ENCODE measurements at regions not wholly inside any gene's neighbourhood (a gene's known extent, or its start where the extent isn't known, plus 50 kb on each side); places are given as distances from the start of the nearest gene placed in this dataset.

GRCh38 chr6:91566467-91566866 lies 979.6 kb upstream of the MAP3K7 start:
- Histone ChIP-seq H3K27me3 (ENCODE audit: low read length) (no peaks in the 10 kb centered on the region), H4K20me1 (ENCODE audit: low read length) (no peaks in the 10 kb centered on the region), H3K4me3 (ENCODE audit: low read length) (no peak overlapping the region), H3F3A (ENCODE audit: low read length, unreplicated experiment) (no peaks in the 10 kb centered on the region), H3K9me3 (ENCODE audit: low read length) (no peaks in the 10 kb centered on the region), H2AFZ (ENCODE audit: low read length) (no peak overlapping the region), H3K4me1 (ENCODE audit: insufficient read depth, low read length) (no peaks in the 10 kb centered on the region; the same call in 1 of the 2 replicates), H3K9me2 (replicated peaks; ENCODE audit: low read length) (no peaks in the 10 kb centered on the region), H3K36me3 (ENCODE audit: low read depth, low read length) (no peaks in the 10 kb centered on the region), H3K9ac (ENCODE audit: low read length) (no peak overlapping the region), H3K79me2 (ENCODE audit: low read length) (no peaks in the 10 kb centered on the region), H3K4me2 (ENCODE audit: low read length) (no peak overlapping the region), H3K27ac (ENCODE audit: low read length) (no peak overlapping the region)
- ATAC-seq (peak; percentile 56), DNase-seq (peak; percentile 29)
- TF ChIP-seq CTCF (conservative IDR thresholded peaks at IDR 0.05; ENCODE audit: low read depth, low read length) (no peak), EZH2 (IDR thresholded peaks at IDR 0.05; ENCODE audit: low read length, unreplicated experiment) (no peak), EZH2phosphoT487 (IDR thresholded peaks at IDR 0.05; ENCODE audit: borderline replicate concordance, low read length) (no peak)
- intact Hi-C loops (cut with micrococcal nuclease) = no loop called here
- ChIA-PET CTCF (no interaction called here), POLR2A (ENCODE audit: unreplicated experiment) (no interaction called here)
- no TSS peak for BruUV-seq (replicated peaks)

DNA sequence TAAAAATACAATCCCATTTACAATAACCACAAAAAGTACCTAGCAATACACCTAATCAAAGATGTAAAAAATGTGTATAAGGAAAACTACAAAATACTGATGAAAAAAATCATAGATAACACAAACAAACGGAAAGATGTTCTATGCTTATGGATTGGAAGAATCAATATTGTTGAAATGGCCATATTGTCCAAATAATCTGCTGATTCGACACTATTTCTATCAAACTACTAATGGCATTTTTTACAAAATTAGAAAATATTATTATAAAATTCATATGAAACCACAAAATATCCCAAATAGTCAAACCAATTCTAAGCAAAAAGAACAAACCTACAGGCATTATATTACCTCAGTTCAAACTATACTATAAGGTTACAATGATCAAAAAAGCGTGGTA lies 978.3 kb upstream of the MAP3K7 start:
- no peak overlapping the region for H3K9ac ChIP-seq (ENCODE audit: low read length)
- H3K4me3 ChIP-seq (ENCODE audit: low read length) = no peak overlapping the region
- no peaks in the 10 kb centered on the region for H3K36me3 ChIP-seq (ENCODE audit: low read depth, low read length)
- no peak overlapping the region for H2AFZ ChIP-seq (ENCODE audit: low read length)
- POLR2A ChIA-PET (ENCODE audit: unreplicated experiment) = no interaction called here
- CTCF ChIA-PET = no interaction called here
- no peak overlapping the region for H3K4me2 ChIP-seq (ENCODE audit: low read length)
- DNase-seq (no peak), ATAC-seq (no peak)
- H4K20me1 ChIP-seq (ENCODE audit: low read length) = no peaks in the 10 kb centered on the region
- H3F3A ChIP-seq (ENCODE audit: low read length, unreplicated experiment) = no peaks in the 10 kb centered on the region
- H3K9me2 ChIP-seq (replicated peaks; ENCODE audit: low read length) = no peaks in the 10 kb centered on the region
- H3K79me2 ChIP-seq (ENCODE audit: low read length) = no peaks in the 10 kb centered on the region
- intact Hi-C loops (cut with micrococcal nuclease) = no loop called here
- no peaks in the 10 kb centered on the region for H3K27me3 ChIP-seq (ENCODE audit: low read length)
- H3K9me3 ChIP-seq (ENCODE audit: low read length) = no peaks in the 10 kb centered on the region
- no peaks in the 10 kb centered on the region; the same call in 1 of the 2 replicates for H3K4me1 ChIP-seq (ENCODE audit: insufficient read depth, low read length)
- no peak for TF ChIP-seq EZH2phosphoT487 (IDR thresholded peaks at IDR 0.05; ENCODE audit: borderline replicate concordance, low read length)
- TF ChIP-seq CTCF (conservative IDR thresholded peaks at IDR 0.05; ENCODE audit: low read depth, low read length) = no peak
- no peak for TF ChIP-seq EZH2 (IDR thresholded peaks at IDR 0.05; ENCODE audit: low read length, unreplicated experiment)
- H3K27ac ChIP-seq (ENCODE audit: low read length) = no peak overlapping the region
- no TSS peak for BruUV-seq (replicated peaks)

- Histone ChIP-seq H3K36me3 (ENCODE audit: low read depth, low read length) (no peaks in the 10 kb centered on the region), H3K4me3 (ENCODE audit: low read length) (no peak overlapping the region), H2AFZ (ENCODE audit: low read length) (no peak overlapping the region), H3K9me3 (ENCODE audit: low read length) (no peaks in the 10 kb centered on the region), H3K27me3 (ENCODE audit: low read length) (no peaks in the 10 kb centered on the region), H3K9me2 (replicated peaks; ENCODE audit: low read length) (no peaks in the 10 kb centered on the region), H3K27ac (ENCODE audit: low read length) (no peak overlapping the region), H3K79me2 (ENCODE audit: low read length) (no peaks in the 10 kb centered on the region), H3K9ac (ENCODE audit: low read length) (no peak overlapping the region), H3K4me2 (ENCODE audit: low read length) (no peak overlapping the region), H3K4me1 (ENCODE audit: insufficient read depth, low read length) (no peaks in the 10 kb centered on the region; the same call in 1 of the 2 replicates), H3F3A (ENCODE audit: low read length, unreplicated experiment) (no peaks in the 10 kb centered on the region), H4K20me1 (ENCODE audit: low read length) (no peaks in the 10 kb centered on the region)
- POLR2A ChIA-PET (ENCODE audit: unreplicated experiment) = no interaction called here
- CTCF ChIA-PET = no interaction called here
- DNase-seq (no peak), ATAC-seq (no peak)
- no peak for TF ChIP-seq EZH2 (IDR thresholded peaks at IDR 0.05; ENCODE audit: low read length, unreplicated experiment)
- BruUV-seq (replicated peaks) = no TSS peak
- intact Hi-C loops (cut with micrococcal nuclease) = no loop called here
These were observed 976.1 kb upstream of the MAP3K7 start for GRCh38 chr6:91562955-91563354.

Data from PC-3 (cell line).